ENCODE measurements at regions not wholly inside any gene's neighbourhood (a gene's known extent, or its start where the extent isn't known, plus 50 kb on each side); places are given as distances from the start of the nearest gene placed in this dataset.

DNA sequence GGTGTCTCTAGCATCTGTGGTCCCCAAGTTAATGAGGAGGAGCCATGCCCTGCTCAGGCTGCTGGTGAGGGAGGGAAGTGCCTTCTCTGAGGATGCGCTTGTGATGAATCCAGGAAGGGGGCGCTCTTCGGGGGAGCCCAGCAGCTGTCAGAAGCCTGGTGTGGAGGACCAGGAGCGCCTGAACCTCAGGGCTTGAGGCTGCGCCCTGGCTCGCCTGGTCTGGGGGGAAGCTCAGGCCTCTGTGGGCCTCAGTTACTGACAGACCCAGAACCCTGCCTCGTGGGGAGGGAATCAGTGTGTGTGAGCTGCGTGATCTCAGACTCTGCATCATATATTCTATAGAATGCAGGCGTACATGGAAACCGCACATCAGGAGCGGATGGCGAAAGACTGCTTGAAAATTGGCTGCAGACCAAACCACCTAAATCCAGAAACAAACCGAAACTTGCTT is 126.1 kb downstream of the SEC14L1 start:
- no peak for DNase-seq (ENCODE audit: low read depth in 2 of 2)

DNA sequence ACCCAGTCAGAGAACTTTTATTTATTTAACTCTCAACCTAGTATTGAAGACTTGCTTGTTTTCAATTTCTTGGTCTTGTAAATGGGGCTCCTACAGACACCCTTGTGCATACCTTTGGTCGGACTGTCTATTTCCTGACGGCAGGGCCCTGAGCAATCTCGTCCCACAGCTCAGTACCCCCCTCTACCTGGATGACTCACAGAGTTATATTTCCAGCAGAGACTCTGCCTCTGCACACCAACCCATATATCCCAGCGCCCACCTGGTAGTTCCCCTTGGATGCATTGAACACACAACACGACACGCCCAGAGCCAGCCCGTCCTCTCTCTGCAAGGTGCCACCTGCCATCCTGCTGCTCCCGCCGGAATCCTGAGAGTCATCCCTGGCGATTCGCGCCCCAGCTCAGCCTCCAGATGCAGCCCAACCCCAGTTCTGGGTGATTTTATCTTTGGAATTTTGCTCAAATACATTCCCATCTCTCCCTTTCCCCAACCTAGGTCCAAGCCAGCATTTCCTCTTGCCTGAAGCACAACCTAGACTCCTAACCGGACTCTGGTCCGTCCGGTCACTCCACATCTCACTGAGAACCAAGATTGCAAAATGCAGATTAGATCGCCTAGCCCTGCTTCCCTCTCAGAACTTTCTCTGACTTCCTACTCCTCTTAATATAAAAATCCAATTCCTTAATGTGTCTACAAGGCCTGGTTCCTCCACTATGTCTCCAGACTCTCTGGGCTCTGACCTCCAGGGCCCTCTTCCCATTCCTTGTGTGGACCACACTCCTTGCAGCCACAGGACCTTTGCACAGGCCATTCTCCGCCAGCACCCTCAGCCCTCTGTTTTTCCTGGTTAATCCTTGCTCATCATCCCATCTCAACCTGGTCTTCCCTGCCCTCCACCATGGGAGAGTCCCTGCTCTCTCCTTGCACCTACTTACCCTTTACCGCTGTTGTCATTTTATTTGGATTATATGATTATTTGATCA is 129.2 kb downstream of the SEC14L1 start:
- DNase-seq (ENCODE audit: low read depth in 2 of 2): no peak

DNA sequence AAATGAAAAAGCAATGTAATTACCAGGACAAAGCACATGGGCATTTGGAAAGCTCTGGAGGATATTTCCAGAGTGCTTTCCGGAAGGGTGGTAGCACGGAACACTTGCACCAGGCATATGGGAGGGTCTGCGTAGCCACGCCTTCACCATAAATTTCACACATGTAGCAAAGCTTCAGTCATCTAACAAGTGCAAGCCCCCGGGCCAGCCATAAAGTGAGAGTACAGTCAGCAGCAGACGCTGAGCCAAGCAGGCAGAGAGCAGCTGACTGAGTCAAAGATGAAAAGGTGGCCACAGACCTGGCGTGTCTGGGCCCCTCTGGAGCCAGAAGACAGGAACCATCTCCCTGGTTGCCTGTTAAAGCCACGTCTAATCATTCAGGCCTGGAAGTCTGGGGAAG is 130.6 kb downstream of the SEC14L1 start:
- no peak for DNase-seq (ENCODE audit: low read depth in 2 of 2)

DNA sequence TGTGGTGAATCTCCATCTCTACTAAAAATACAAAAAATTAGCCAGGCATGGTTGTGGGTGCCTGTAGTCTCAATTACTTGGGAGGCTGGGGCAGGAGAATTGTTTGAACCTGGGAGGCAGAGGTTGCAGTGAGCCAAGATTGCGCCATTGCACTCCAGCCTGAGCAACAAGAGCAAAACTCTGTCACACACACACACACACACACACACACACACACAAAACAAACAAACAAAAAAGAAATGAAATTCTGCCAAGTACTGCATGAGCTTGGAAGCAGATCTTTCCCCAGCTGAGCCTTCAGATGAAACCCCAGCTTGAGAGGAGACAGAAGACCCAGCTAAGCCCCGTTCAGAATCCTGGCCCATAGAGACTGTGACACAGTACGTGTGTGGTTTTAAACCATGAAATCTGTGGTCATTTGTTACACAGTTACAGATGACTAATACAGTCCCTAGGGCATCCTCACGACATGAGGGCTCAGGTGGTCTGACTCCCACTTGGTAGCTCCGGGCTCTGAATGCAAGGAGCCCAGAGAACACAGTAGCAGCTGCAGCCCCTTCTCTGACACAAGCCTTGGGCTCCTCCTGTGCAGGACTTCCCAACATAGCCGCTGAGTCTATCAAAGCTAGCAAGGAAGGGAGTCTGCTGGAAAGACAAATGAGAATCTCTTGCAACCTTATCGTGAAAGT is 132.8 kb downstream of the SEC14L1 start:
- DNase-seq (ENCODE audit: low read depth in 2 of 2): no peak

DNA sequence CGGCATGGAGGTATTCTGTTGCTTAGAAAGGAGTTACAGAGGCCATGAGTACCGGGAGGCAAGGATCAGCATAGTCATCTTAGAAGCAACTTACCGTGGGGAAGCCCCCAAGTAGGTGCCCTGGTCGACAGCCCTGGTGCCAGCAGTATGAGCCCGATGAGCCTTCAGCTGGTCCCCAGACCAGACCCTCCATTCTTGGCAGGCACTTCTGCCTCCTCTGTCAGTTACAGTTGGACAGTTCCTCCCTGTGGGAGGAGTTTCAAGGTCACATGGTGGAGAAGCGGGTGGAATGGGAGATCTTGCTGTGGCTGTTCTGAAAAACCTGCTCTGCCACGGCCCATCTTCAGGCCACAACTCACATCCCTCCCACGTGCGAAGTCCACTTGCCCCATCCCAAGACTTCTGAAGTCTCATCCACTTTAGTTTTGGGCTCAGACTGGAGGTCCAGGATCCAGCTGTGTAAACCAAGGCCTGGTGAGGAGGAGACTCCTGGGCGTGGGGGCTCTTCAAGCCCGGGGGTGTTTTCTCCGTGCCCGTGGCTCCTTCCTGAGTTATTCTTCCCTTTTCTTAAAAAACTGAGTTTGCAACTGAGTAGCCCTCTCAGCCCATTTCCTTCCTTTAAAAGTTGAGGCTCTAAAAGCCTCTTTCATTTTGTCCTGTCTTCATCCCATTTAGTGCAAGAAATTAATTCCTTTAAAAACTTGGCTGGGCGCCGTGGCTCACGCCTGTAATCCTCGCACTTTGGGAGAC is 133.5 kb downstream of the SEC14L1 start:
- no peak for DNase-seq (ENCODE audit: low read depth in 2 of 2)

DNA sequence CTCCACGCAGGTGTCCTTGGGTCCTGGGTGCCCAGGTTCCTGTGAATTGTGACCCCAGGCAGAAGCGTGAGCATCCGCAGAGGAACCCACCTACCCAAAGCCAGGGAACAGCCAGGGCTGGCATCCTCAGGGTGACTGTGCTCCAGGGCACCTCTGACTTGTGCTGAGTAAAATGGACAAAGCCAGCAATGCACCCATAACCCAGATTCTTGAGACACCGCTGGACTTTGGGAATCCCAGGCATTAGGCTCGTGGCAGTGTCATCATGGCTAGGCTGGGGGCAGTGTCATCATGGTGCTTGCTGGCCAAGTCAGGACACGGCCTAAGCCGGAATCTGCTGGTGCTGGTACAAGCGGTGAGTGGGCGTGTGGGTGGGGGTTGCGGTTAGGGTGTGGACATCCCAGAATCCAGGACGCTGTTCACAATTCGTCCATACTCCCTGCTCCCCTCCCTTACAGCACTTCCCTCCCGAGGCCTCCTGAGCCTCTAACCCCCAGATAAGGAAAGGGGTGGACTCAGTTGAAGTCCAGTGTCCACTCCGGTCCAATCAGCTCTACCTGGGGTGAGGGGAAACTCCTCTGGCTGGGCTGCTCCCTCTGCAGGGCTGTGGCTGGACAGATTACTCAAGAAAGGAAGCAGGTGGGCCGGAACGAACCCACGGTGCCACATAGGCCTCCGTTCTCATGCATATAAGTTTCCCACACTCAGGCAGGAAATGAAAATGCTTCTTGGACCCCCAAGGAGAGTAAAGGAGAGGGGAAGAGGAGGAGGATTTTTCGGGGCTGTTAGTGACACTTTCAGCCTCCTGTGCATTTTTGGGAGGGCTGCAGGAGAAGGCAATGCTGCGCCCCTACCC is 138.9 kb downstream of the SEC14L1 start:
- no peak for DNase-seq (ENCODE audit: low read depth in 2 of 2)

DNA sequence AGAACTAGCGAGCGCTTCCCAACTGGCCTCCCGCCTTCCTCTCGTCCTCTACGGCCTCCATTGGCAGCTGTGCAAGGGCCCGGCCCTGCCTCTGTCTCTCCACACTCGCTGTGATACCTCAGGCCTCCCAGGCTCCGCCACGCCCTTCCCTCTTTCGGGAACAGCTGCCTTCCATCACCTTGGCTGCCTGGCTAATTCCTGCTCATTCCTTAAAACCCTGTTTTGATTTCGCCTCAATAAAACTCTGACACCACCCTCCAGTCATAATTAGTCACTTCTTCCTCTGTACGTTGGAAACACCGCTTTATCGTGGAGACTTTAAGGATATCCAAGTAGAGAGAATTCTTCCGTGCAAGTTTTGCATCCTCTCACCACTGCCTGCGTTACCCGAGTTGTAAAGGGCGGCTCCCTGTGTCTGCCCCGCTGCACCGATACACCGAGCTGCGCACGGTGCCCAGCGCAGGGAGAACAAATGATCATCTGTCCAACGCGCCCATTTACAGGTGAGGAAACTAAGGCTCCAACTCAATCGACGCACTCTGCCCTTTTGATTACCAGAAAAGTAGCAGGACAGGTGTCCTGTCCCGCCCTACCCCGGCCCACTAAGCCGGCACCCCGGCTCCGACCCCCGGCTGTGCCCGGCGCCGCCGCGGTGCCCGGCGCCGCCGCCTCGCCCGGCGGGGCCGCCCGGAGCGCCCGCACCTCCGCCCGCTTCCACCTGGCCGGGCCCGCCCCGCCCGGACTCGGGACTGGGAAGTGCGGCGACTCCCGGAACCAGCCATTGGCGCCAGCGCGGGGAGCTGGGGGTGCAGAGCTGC is 139.7 kb downstream of the SEC14L1 start:
- DNase-seq (ENCODE audit: low read depth in 2 of 2): no peak

DNA sequence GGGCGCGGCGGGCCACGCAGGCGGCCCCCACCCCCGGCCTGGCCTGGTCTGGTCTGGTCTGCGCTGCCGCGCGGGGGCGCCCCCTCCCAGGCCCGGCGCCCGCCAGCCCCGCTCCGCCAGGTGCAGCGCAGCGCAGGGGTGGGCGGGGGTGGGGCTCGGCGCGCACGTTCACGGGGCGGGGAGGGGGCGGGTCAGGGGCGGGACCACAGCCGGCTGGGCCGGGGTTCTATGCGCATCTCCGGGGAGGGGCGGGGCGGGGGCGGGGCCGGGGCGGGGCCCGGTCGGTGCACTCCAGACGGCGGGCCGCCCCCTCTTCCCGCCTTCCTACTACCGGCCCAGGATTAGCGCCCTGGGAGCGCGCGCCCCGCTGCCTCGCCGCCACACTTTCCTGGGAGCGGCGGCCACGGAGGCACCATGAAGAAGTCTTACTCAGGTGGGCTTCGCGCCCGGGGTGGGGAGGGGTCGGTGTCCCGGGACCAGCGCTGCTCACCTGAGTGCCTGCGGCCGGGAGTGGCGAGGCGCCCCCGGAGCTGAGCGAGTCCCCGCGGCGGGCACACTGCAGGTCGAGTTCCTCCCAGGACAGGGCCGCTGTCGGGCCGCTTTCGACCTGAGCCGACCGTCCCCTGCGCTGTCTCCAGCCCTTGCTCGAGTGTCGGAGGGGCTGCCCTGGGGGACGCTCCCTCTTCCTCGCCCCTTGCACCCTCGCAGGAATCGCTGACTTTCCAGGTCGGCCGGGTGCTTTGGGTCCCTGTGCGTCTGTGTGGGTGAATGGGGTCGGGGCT is 140.5 kb downstream of the SEC14L1 start:
- DNase-seq (ENCODE audit: low read depth in 2 of 2): peak; percentile 6 to 29

DNA sequence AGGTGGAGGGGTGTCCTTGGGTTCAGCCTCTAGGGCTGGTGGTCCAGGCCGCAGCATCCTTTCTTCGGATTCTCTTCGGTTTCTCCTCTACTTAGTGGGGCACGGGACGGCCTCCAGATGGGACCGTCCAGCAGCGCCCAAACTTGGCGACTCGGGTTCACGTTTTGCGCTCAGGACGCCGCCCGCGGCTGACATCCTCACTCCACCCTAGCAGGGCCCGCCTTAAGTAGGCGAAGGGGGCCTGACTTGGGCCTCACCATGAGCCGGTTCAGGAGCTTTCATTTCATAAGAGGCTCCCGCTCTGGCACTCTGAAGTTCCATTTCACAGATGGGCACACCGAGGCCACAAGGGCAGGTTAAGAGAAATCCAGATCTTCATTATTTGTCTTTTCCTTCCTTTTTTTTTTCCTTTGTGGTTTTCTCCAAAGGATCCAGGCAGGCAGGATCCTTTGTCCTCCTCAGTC is 141.2 kb downstream of the SEC14L1 start:
- no peak for DNase-seq (ENCODE audit: low read depth in 2 of 2)

DNA sequence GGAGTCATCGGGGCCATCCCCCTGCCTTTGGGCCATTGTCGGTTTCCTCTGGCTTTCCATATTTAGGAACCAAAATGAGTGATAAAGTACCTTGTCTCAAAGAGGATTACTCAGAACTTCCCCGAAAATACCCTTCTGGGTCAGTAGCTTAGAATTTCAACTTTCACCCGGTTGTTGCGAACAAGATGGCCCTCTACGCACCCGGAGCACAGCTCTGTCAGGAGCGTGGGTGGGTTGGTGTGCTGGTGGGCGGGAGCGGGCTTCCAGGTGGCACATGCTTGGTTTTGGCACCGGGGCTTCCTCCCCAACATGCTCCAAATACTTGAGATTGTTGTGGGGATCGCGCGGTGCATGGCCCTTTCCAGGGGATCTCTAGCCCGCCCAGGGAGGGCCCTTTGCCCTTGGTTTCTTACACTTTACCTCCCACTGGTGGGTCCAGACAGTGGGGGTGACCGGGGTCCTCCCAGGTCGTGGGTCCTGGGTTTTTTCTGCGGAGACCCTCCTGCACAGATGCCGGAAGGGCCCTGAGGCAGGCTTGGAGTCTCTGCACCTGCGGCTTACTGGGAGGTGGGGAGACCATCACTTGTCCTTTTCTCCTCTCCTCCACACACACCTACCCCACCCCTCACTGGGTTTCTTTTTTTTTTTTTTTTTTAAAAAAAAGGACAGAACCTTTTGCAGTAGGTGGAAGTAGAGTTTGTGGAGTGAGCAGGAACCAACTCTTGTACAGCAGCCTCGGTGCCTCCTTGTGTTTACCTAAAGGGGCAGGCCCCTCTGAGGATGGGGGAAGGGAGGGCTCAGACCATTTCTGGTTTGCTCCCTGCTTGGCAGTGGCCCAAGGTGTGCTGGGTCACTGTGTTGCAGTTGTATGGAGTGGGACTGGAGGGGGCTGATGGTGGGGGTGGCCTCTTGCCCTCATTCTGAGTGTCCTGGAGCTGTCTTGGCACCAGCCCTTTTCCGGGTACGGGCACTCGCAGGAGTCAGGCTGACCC is 142.1 kb downstream of the SEC14L1 start:
- no peak for DNase-seq (ENCODE audit: low read depth in 2 of 2)

DNA sequence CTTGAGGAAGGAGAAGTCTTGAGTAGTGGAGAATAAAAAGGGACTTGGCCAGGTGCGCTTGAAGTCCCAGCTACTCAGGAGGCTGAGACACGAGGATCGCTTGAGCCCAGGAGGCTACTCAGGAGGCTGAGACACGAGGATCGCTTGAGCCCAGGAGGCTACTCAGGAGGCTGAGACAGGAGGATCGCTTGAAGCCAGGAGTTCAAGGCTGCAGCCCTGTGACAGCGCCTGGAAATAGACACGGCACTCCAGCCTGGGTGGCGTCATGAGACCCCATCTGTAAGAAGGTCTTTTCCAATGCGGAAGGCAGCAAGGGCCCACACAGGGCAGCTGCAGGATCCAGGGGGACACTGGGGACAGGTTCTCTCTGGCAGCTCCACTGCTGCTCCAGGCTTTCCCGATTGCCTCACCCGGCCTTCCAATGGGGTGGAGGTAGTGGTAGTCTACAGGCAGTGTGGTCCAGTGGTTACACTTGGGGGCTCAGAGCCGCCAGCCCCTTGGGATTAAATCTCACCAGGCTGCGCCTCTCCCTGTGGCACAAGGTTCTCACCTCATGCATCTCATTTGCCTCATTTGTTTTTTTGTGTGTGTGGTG is 143.4 kb downstream of the SEC14L1 start:
- no peak for DNase-seq (ENCODE audit: low read depth in 2 of 2)

DNA sequence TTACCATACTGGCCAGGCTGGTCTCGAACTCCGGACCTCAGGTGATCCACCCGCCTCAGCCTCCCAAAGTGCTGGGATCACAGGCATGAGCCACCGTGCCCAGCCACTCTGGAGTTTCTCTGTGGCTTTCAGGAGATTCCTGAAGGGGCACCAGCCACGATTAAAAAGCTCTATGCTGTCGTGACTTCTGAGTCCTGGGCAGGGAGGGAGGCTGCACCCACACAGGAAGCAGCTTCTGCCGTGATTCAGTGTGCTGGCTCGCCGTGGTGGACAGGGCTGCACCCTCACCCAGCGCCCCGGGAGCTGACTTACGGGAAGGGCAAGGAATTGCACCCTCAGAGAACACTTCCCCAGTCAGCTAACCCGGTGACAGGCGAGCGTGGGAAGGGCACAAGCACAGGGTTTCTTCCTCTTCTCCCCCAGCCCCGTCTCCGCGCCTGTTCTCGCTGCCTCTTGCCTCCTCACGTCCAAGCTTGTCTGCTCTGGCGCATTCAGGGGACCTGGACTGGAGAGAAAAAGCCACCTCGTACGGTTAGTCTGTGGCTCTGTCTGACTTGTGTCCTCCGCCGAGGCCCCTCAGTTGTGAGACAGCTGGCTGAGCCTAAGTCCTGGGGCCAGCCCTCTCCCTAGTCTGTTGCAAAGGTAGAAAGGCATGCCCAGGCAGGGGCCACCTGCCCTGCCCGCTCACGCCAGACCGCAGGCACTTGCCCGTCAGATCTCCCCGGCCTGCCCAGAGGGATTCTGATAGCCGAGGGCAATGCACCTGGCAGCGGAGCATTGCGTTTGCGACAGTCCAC is 145.0 kb downstream of the SEC14L1 start:
- DNase-seq (ENCODE audit: low read depth in 2 of 2): no peak

DNA sequence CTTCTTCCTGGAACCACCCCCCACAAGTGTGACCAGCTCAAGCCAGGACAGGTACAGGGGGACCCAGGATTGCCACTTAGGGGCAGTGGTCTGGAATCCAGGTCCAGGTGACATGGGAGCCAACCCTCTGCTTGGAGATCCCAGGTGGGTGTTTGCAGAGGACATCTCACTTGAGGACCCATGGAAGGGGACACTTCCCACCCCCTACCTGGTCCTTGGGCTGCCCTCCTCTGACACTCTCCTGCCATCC is 145.5 kb downstream of the SEC14L1 start:
- no peak for DNase-seq (ENCODE audit: low read depth in 2 of 2)

DNA sequence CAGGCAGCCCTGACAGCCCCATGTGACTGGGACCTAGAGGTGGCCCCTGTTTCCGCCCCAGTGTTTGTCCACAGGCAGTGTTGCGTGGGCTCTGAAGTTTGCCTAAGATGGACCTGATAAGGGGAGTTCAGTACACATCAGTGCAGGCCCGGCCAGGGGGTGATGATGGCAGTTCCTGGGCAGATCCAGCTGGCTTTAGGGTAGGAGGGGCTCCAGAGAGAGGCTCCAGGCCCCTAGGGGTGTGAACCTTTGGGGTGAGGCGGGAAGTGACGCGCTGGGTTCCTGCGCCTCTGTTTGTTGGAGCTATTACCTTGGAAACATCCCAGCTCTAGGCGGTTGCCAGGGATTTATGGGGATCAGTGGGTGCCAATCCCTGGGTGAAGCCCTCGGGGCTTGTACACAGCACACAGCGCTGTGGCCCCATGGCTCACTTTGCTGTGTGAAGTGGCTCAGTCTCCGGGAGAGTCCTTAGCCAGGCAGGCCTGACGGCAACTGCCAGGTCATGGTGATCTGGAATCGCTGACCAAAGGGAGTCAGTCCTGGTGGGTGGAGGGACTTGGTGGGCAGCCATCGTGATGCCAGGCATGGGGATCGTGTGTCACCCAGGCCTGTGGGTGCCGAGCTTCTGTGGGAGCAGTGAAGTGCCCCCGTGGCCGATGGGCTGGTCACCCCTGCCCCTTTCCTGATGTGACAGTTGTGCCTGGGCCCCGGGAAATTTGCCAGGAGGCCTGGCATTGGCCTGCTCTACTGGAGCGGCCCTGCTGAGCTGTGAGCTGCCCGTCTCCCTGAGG is 146.1 kb downstream of the SEC14L1 start:
- no peak for DNase-seq (ENCODE audit: low read depth in 2 of 2)

DNA sequence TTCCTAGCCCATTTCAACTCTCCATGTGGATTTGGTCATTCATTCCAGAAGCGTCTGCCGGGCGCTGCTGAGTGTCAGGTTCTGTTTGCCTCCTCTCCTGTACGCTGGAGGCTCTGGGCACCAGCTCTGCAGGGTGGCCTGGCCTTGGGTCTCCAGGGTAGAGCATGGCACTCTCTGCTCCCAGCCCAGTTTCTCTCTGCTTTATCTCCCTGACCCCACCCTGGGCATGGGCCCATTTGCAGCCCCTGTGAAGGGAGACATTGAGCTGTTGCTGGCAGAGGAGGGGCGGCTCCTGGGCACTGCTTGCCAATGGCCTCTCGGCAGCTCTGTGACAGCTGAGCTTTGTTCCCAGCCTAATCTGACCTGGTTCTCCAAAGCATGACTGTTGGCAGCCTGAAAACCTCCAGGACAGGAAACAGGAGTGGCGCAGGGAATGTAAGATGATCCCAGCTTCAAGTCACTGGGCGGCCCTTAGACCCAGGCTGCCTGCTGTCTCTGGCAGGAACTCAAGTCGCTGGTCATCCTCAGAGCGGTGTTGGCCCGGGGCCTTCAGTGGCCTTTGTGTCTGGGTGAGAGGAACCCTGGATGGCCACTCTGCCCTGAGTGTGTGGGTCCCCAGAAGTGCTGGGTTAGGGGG is 146.8 kb downstream of the SEC14L1 start:
- DNase-seq (ENCODE audit: low read depth in 2 of 2): no peak

DNA sequence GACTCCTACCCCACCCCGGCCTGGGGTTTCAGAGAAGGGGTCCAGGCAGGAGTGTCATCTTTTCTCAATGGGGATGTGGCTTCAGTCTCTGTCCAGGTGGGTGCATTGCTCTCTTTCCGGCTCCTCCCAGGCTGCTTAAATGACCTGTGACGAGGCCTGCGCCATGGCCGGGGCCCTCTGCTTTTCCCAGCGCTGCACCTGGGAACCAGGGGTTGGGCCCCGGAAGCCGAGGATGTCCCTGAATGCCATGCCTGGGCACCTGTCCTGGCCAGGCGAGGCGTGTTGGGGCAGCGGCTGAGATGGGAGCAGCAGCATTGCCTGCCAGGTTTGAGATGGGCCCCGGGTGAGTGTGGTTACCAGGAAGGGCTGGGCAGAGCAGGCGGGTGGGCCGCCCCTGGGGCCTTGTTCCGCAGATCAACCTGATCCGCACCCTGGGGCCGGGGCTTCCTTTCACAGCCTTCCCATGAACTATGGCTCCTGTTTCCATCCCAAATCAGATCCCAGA is 147.4 kb downstream of the SEC14L1 start:
- DNase-seq (ENCODE audit: low read depth in 2 of 2): no peak

Measured in stimulated activated CD8-positive, alpha-beta memory T cell treated with anti-CD3 and anti-CD28 coated beads, Interleukin-15, amount 100 ng/mL, for 4 hours (primary cell).